ENCODE measurements at regions not wholly inside any gene's neighbourhood (a gene's known extent, or its start where the extent isn't known, plus 50 kb on each side); places are given as distances from the start of the nearest gene placed in this dataset.

- ChIA-PET POLR2A (no interaction called here), CTCF (no interaction called here)
- Histone ChIP-seq H3K27ac (ENCODE audit: insufficient read depth in 1 of 2, low read depth in 1 of 2, low read length in 2 of 2, poor library complexity in 1 of 2, severe bottlenecking in 2 of 2) (no peak overlapping the region), H3K4me3 (ENCODE audit: control insufficient read depth in 1 of 7, extremely low read depth in 1 of 7, insufficient read depth in 4 of 7, low read depth in 2 of 7, low read length in 6 of 7) (no peak overlapping the region), H3K27me3 (replicated peaks in 2 of 5; ENCODE audit: control insufficient read depth in 4 of 5, insufficient read depth in 5 of 5, low read length in 4 of 5) (peaks cover 0 to 45% (median 3%) of the 10 kb centered on the region in 5 experiments), H3K9me3 (ENCODE audit: control extremely low read depth in 1 of 5, control insufficient read depth in 4 of 5, insufficient read depth in 2 of 5, low read depth in 1 of 5, low read length in 4 of 5) (peaks cover 0 to 10% (median 4%) of the 10 kb centered on the region in 5 experiments), H3K4me1 (ENCODE audit: control extremely low read depth in 1 of 4, control insufficient read depth in 4 of 4, insufficient read depth in 4 of 4, low read length in 3 of 4) (peaks cover 0 to 9% (median 5%) of the 10 kb centered on the region in 4 experiments), H3K36me3 (ENCODE audit: control insufficient read depth in 4 of 4, insufficient read depth in 4 of 4, low read length in 3 of 4) (no peaks in the 10 kb centered on the region)
- no peak for DNase-seq
- 91% methylated on average over 7 of the region's 9 CpGs for WGBS (ENCODE audit: insufficient coverage)
Measured at GRCh38 chr16:86216591-86216990, 293.7 kb upstream of the FOXF1 start.

DNA sequence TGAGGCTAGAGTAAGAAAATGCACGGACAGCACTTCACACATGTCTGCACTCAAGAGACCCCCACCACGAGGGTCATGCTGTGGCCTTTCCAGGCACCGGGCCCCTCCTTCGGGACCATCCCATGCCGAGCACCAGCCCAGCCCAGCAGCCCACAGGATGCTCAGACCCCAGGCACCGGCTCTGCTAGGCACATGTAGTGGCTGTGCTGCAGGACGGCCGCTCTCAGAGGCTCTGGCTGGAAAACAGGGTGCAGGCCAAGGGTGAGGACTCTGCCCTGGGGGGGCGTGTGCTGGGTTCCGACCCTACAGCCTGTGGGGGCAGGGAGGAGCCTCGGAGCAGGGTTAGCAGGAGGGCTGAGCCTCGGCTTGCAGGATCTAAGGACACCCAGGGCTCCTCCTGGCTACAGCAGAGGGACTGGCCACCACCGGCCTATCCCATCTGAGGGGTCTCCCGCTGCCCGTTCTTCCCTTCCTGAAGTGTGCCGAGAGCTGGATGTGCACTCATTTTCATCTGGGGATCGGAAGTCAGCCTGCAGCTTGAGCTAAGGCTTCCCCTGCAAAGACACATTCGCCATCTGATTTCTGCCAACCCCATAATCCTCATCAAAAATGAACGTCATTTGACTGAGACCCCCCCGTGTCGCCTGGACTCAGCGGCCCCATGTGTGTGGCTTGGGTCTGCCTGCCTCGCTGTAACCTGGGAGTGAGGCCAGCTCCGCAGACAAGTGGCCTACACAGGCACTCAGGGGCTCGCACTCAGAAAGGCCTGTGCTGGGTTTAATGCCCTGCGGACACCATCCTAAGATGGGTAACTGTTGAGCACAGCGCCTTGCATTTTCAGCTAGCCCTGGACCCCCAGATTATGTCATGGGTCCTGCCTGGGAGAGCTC is 293.1 kb upstream of the FOXF1 start:
- Histone ChIP-seq H3K4me3 (ENCODE audit: control insufficient read depth in 1 of 7, extremely low read depth in 1 of 7, insufficient read depth in 4 of 7, low read depth in 2 of 7, low read length in 6 of 7) (no peak overlapping the region), H3K36me3 (ENCODE audit: control insufficient read depth in 4 of 4, insufficient read depth in 4 of 4, low read length in 3 of 4) (no peaks in the 10 kb centered on the region), H3K27ac (ENCODE audit: insufficient read depth in 1 of 2, low read depth in 1 of 2, low read length in 2 of 2, poor library complexity in 1 of 2, severe bottlenecking in 2 of 2) (no peak overlapping the region), H3K27me3 (replicated peaks in 2 of 5; ENCODE audit: control insufficient read depth in 4 of 5, insufficient read depth in 5 of 5, low read length in 4 of 5) (peaks cover 0 to 46% (median 3%) of the 10 kb centered on the region in 5 experiments), H3K9me3 (ENCODE audit: control extremely low read depth in 1 of 5, control insufficient read depth in 4 of 5, insufficient read depth in 2 of 5, low read depth in 1 of 5, low read length in 4 of 5) (peaks cover 0 to 7% (median 3%) of the 10 kb centered on the region in 5 experiments), H3K4me1 (ENCODE audit: control extremely low read depth in 1 of 4, control insufficient read depth in 4 of 4, insufficient read depth in 4 of 4, low read length in 3 of 4) (peaks cover 0 to 9% (median 5%) of the 10 kb centered on the region in 4 experiments)
- CTCF ChIA-PET: no interaction called here
- POLR2A ChIA-PET: no interaction called here
- WGBS (ENCODE audit: insufficient coverage): 88% methylated on average over 27 of the region's 27 CpGs
- no peak for DNase-seq

GRCh38 chr16:86217891-86218270 is 292.4 kb upstream of the FOXF1 start:
- DNase-seq: no peak
- H3K4me1 ChIP-seq (ENCODE audit: control extremely low read depth in 1 of 4, control insufficient read depth in 4 of 4, insufficient read depth in 4 of 4, low read length in 3 of 4): peaks cover 0 to 7% (median 4%) of the 10 kb centered on the region in 4 experiments
- POLR2A ChIA-PET: no interaction called here
- H3K27ac ChIP-seq (ENCODE audit: insufficient read depth in 1 of 2, low read depth in 1 of 2, low read length in 2 of 2, poor library complexity in 1 of 2, severe bottlenecking in 2 of 2): no peak overlapping the region
- H3K36me3 ChIP-seq (ENCODE audit: control insufficient read depth in 4 of 4, insufficient read depth in 4 of 4, low read length in 3 of 4): no peaks in the 10 kb centered on the region
- CTCF ChIA-PET: no interaction called here
- H3K27me3 ChIP-seq (replicated peaks in 2 of 5; ENCODE audit: control insufficient read depth in 4 of 5, insufficient read depth in 5 of 5, low read length in 4 of 5): peaks cover 3 to 51% (median 8%) of the 10 kb centered on the region in 5 experiments
- H3K9me3 ChIP-seq (ENCODE audit: control extremely low read depth in 1 of 5, control insufficient read depth in 4 of 5, insufficient read depth in 2 of 5, low read depth in 1 of 5, low read length in 4 of 5): peaks cover 0 to under 1% (median under 1%) of the 10 kb centered on the region in 5 experiments
- WGBS (ENCODE audit: insufficient coverage): 74% methylated on average over 7 of the region's 7 CpGs
- no peak overlapping the region for H3K4me3 ChIP-seq (ENCODE audit: control insufficient read depth in 1 of 7, extremely low read depth in 1 of 7, insufficient read depth in 4 of 7, low read depth in 2 of 7, low read length in 6 of 7)

DNA sequence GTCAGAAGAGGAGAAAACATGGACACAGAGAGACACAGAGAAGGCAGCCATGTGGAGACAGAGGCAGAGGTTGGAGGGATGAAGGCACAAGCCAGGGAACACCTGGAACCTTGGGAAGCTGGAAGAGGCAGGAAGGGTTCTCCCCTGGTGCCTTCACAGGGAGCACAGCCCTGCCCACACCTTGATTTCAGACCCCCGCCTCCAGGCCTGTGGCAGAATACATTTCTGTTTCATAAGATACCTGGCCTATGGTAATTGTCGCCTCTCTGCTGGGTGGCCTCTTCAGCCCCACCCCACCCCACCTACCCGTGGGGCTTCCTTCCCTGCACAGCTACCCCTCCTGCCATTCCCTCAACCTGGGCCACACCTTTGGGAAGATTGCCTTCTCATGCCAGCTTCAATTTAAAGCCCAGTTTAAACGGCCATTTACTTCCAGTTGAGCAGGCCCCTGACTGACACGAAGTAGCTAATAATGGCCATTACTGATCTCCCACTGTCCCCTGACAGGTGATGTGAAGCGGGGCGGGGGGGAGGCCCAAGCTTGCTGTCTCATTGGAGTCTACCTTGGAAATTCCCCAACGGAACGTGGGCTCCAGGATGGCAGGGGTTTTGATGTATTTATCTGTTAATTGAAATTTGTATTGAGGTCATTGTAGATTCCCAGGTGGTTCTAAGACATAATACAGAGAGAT is 291.7 kb upstream of the FOXF1 start:
- DNase-seq: no peak
- Histone ChIP-seq H3K4me1 (ENCODE audit: control extremely low read depth in 1 of 4, control insufficient read depth in 4 of 4, insufficient read depth in 4 of 4, low read length in 3 of 4) (no peaks in the 10 kb centered on the region), H3K27ac (ENCODE audit: insufficient read depth in 1 of 2, low read depth in 1 of 2, low read length in 2 of 2, poor library complexity in 1 of 2, severe bottlenecking in 2 of 2) (no peak overlapping the region), H3K27me3 (replicated peaks in 2 of 5; ENCODE audit: control insufficient read depth in 4 of 5, insufficient read depth in 5 of 5, low read length in 4 of 5) (peaks cover 7 to 56% (median 8%) of the 10 kb centered on the region in 5 experiments), H3K36me3 (ENCODE audit: control insufficient read depth in 4 of 4, insufficient read depth in 4 of 4, low read length in 3 of 4) (no peaks in the 10 kb centered on the region), H3K4me3 (ENCODE audit: control insufficient read depth in 1 of 7, extremely low read depth in 1 of 7, insufficient read depth in 4 of 7, low read depth in 2 of 7, low read length in 6 of 7) (no peak overlapping the region), H3K9me3 (ENCODE audit: control extremely low read depth in 1 of 5, control insufficient read depth in 4 of 5, insufficient read depth in 2 of 5, low read depth in 1 of 5, low read length in 4 of 5) (no peaks in the 10 kb centered on the region)
- 84% methylated on average over 7 of the region's 9 CpGs for WGBS (ENCODE audit: insufficient coverage)
- CTCF ChIA-PET: no interaction called here
- POLR2A ChIA-PET: no interaction called here

GRCh38 chr16:86219655-86220445 is 290.5 kb upstream of the FOXF1 start:
- peaks cover 7 to 55% (median 8%) of the 10 kb centered on the region in 5 experiments for H3K27me3 ChIP-seq (replicated peaks in 2 of 5; ENCODE audit: control insufficient read depth in 4 of 5, insufficient read depth in 5 of 5, low read length in 4 of 5)
- no peaks in the 10 kb centered on the region for H3K4me1 ChIP-seq (ENCODE audit: control extremely low read depth in 1 of 4, control insufficient read depth in 4 of 4, insufficient read depth in 4 of 4, low read length in 3 of 4)
- POLR2A ChIA-PET: no interaction called here
- WGBS (ENCODE audit: insufficient coverage): 77% methylated on average over 17 of the region's 22 CpGs
- no peak overlapping the region for H3K27ac ChIP-seq (ENCODE audit: insufficient read depth in 1 of 2, low read depth in 1 of 2, low read length in 2 of 2, poor library complexity in 1 of 2, severe bottlenecking in 2 of 2)
- no peak for DNase-seq
- CTCF ChIA-PET: no interaction called here
- no peaks in the 10 kb centered on the region for H3K9me3 ChIP-seq (ENCODE audit: control extremely low read depth in 1 of 5, control insufficient read depth in 4 of 5, insufficient read depth in 2 of 5, low read depth in 1 of 5, low read length in 4 of 5)
- no peaks in the 10 kb centered on the region for H3K36me3 ChIP-seq (ENCODE audit: control insufficient read depth in 4 of 4, insufficient read depth in 4 of 4, low read length in 3 of 4)
- H3K4me3 ChIP-seq (ENCODE audit: control insufficient read depth in 1 of 7, extremely low read depth in 1 of 7, insufficient read depth in 4 of 7, low read depth in 2 of 7, low read length in 6 of 7): no peak overlapping the region

GRCh38 chr16:86220561-86220960 is 289.8 kb upstream of the FOXF1 start:
- POLR2A ChIA-PET: no interaction called here
- DNase-seq: no peak
- Histone ChIP-seq H3K36me3 (ENCODE audit: control insufficient read depth in 4 of 4, insufficient read depth in 4 of 4, low read length in 3 of 4) (no peaks in the 10 kb centered on the region), H3K4me3 (ENCODE audit: control insufficient read depth in 1 of 7, extremely low read depth in 1 of 7, insufficient read depth in 4 of 7, low read depth in 2 of 7, low read length in 6 of 7) (no peak overlapping the region), H3K27ac (ENCODE audit: insufficient read depth in 1 of 2, low read depth in 1 of 2, low read length in 2 of 2, poor library complexity in 1 of 2, severe bottlenecking in 2 of 2) (no peak overlapping the region), H3K27me3 (replicated peaks in 2 of 5; ENCODE audit: control insufficient read depth in 4 of 5, insufficient read depth in 5 of 5, low read length in 4 of 5) (peaks cover 7 to 55% (median 8%) of the 10 kb centered on the region in 5 experiments), H3K4me1 (ENCODE audit: control extremely low read depth in 1 of 4, control insufficient read depth in 4 of 4, insufficient read depth in 4 of 4, low read length in 3 of 4) (no peaks in the 10 kb centered on the region), H3K9me3 (ENCODE audit: control extremely low read depth in 1 of 5, control insufficient read depth in 4 of 5, insufficient read depth in 2 of 5, low read depth in 1 of 5, low read length in 4 of 5) (no peaks in the 10 kb centered on the region)
- CTCF ChIA-PET: no interaction called here
